SK-N-SH treated with all-trans-retinoic acid at 6 μM for 48 hours (cell line): ENCODE measurements at regions not wholly inside any gene's neighbourhood (a gene's known extent, or its start where the extent isn't known, plus 50 kb on each side); places are given as distances from the start of the nearest gene placed in this dataset.

Experiments
- ATAC-seq: fragments of 200-7000 bp; cut with Tn5 transposase; 3 replicates; pipeline ENCODE4 v1.9.1; 2020; ENCODE audit warnings: mild to moderate bottlenecking, moderate library complexity
- ARNTL ChIP-seq: fragments of 450-650 bp; formaldehyde crosslinking; IDR thresholded peaks from 2 replicates; pipeline ENCODE4 v1.5.0; 2020; ENCODE audit warnings: low read depth, mild to moderate bottlenecking, moderate library complexity, borderline replicate concordance
- BACH2 ChIP-seq: fragments of 250-450 bp; sonication (Bioruptor Pico); IDR thresholded peaks from 2 replicates; pipeline ENCODE4 v1.9.0; 2021; ENCODE audit warnings: mild to moderate bottlenecking, borderline replicate concordance
- CSDC2 ChIP-seq: fragments of 250-450 bp; sonication (Bioruptor Pico); IDR thresholded peaks from 2 replicates; pipeline ENCODE4 v1.5.0; 2020; ENCODE audit warnings: mild to moderate bottlenecking, moderate library complexity
- ESRRG ChIP-seq: fragments of 250-450 bp; sonication (Bioruptor Pico); IDR thresholded peaks from 2 replicates; pipeline ENCODE4 v1.6.1; 2021; ENCODE audit warnings: mild to moderate bottlenecking
- GLIS3 ChIP-seq: fragments of 250-450 bp; sonication (Bioruptor Pico); IDR thresholded peaks from 2 replicates; pipeline ENCODE4 v1.5.0; 2020; ENCODE audit warnings: mild to moderate bottlenecking, moderate library complexity
- ISL1 ChIP-seq: fragments of 250-450 bp; sonication (Bioruptor Pico); IDR thresholded peaks from 2 replicates; pipeline ENCODE4 v2.1.2; 2022; ENCODE audit warnings: mild to moderate bottlenecking, moderate library complexity
- OSR1 ChIP-seq: fragments of 250-450 bp; sonication (Bioruptor Pico); IDR thresholded peaks from 2 replicates; pipeline ENCODE4 v1.8.0; 2022; ENCODE audit warnings: moderate library complexity, mild to moderate bottlenecking, inconsistent platforms
- PPARA ChIP-seq: fragments of 250-450 bp; sonication (Bioruptor Pico); IDR thresholded peaks from 2 replicates; pipeline ENCODE4 v1.5.0; 2020; ENCODE audit warnings: mild to moderate bottlenecking, borderline replicate concordance
- RARB ChIP-seq: fragments of 250-450 bp; sonication (Bioruptor Pico); IDR thresholded peaks from 2 replicates; pipeline ENCODE4 v1.8.0; 2021; ENCODE audit warnings: mild to moderate bottlenecking, moderate library complexity
- SNAI2 ChIP-seq: fragments of 250-450 bp; sonication (Bioruptor Pico); IDR thresholded peaks from 2 replicates; pipeline ENCODE4 v1.5.0; 2020; ENCODE audit warnings: mild to moderate bottlenecking, moderate library complexity
- TCF4 ChIP-seq: fragments of 250-450 bp; sonication (Bioruptor Pico); IDR thresholded peaks from 2 replicates; pipeline ENCODE4 v1.8.0; 2021; ENCODE audit warnings: mild to moderate bottlenecking, moderate library complexity, borderline replicate concordance
- TOX ChIP-seq: fragments of 250-450 bp; sonication (Bioruptor Pico); IDR thresholded peaks from 2 replicates; pipeline ENCODE4 v1.8.0; 2021; ENCODE audit warnings: mild to moderate bottlenecking, moderate library complexity, borderline replicate concordance
- TSHZ2 ChIP-seq: fragments of 250-450 bp; sonication (Bioruptor Pico); IDR thresholded peaks from 2 replicates; pipeline ENCODE4 v1.5.0; 2020; ENCODE audit warnings: mild to moderate bottlenecking, moderate library complexity
- ZC3H10 ChIP-seq: fragments of 250-450 bp; sonication (Bioruptor Pico); IDR thresholded peaks from 2 replicates; pipeline ENCODE4 v1.5.1; 2021; ENCODE audit warnings: mild to moderate bottlenecking, moderate library complexity
- ZFP3 ChIP-seq: fragments of 250-450 bp; sonication (Bioruptor Pico); IDR thresholded peaks from 2 replicates; pipeline ENCODE4 v1.5.0; 2020; ENCODE audit warnings: mild to moderate bottlenecking, moderate library complexity
- ZFP30 ChIP-seq: fragments of 450-650 bp; formaldehyde crosslinking; IDR thresholded peaks from 2 replicates; pipeline ENCODE4 v1.5.0; 2022; ENCODE audit warnings: mild to moderate bottlenecking, moderate library complexity
- ZNF565 ChIP-seq: fragments of 450-650 bp; formaldehyde crosslinking; conservative IDR thresholded peaks from 2 replicates; pipeline ENCODE4 v1.5.0; 2020; ENCODE audit warnings: low read depth, mild to moderate bottlenecking, moderate library complexity
- ZNF70 ChIP-seq: fragments of 450-650 bp; formaldehyde crosslinking; IDR thresholded peaks from 2 replicates; pipeline ENCODE4 v1.5.0; 2020; ENCODE audit warnings: mild to moderate bottlenecking, moderate library complexity
- ZNF8 ChIP-seq: fragments of 450-650 bp; formaldehyde crosslinking; IDR thresholded peaks from 2 replicates; pipeline ENCODE4 v1.5.0; 2020; ENCODE audit warnings: mild to moderate bottlenecking, moderate library complexity
- TF ChIP-seq, protein P1 (sequence below): fragments of 250-450 bp; sonication (Bioruptor Pico); IDR thresholded peaks from 2 replicates; pipeline ENCODE4 v1.5.1; 2021; ENCODE audit warnings: mild to moderate bottlenecking, moderate library complexity
- TF ChIP-seq, protein P2 (sequence below): fragments of 250-450 bp; sonication (Bioruptor Pico); IDR thresholded peaks from 2 replicates; pipeline ENCODE4 v1.8.0; 2020; ENCODE audit warnings: mild to moderate bottlenecking, moderate library complexity, borderline replicate concordance
- TF ChIP-seq, protein P3 (sequence below): fragments of 250-450 bp; sonication (Bioruptor Pico); IDR thresholded peaks from 2 replicates; pipeline ENCODE4 v1.5.1; 2020; ENCODE audit warnings: low read depth, mild to moderate bottlenecking, moderate library complexity
- TF ChIP-seq, protein P4 (sequence below): fragments of 250-450 bp; sonication (Bioruptor Pico); IDR thresholded peaks from 2 replicates; pipeline ENCODE4 v1.8.0; 2021; ENCODE audit warnings: low read depth, mild to moderate bottlenecking, moderate library complexity, borderline replicate concordance

DNA sequence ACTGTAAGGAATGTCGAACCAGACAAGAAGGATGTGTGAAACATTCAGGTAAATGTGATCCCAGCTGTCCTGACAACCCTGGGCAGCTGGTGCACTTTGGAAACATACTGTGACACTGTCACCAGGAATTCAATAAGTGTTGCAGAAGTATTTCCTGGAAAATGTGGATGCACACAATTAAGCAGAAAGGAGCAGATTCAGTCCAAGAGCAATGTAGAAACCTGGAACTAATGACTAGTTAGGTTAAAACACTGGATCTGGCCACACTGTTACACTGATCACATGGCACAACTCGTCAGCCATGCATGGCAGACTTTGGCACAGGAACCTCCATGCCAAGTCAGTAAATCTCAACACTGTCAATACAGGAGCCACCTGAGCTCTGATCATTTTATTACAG is 109.0 kb downstream of the FAM174A start (continued):
- TF ChIP-seq, protein P1, sequence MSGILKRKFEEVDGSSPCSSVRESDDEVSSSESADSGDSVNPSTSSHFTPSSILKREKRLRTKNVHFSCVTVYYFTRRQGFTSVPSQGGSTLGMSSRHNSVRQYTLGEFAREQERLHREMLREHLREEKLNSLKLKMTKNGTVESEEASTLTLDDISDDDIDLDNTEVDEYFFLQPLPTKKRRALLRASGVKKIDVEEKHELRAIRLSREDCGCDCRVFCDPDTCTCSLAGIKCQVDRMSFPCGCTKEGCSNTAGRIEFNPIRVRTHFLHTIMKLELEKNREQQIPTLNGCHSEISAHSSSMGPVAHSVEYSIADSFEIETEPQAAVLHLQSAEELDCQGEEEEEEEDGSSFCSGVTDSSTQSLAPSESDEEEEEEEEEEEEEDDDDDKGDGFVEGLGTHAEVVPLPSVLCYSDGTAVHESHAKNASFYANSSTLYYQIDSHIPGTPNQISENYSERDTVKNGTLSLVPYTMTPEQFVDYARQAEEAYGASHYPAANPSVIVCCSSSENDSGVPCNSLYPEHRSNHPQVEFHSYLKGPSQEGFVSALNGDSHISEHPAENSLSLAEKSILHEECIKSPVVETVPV (CRISPR knock-in tag) = no peak
- no peak for TF ChIP-seq GLIS3 (CRISPR knock-in tag)
- TF ChIP-seq ZC3H10 (CRISPR knock-in tag) = no peak
- no peak for TF ChIP-seq OSR1
- no peak for TF ChIP-seq ZNF8 (CRISPR knock-in tag)

- ATAC-seq = no peak
- TF ChIP-seq, protein P1 (CRISPR knock-in tag) = no peak
- no peak for TF ChIP-seq OSR1
- no peak for TF ChIP-seq ISL1 (CRISPR knock-in tag)
- TF ChIP-seq ZFP30 (CRISPR knock-in tag) = no peak
- TF ChIP-seq ZNF70 = no peak
- TF ChIP-seq CSDC2 (CRISPR knock-in tag) = no peak
- TF ChIP-seq BACH2 (CRISPR knock-in tag) = no peak
- no peak for TF ChIP-seq ESRRG (CRISPR knock-in tag)
- no peak for TF ChIP-seq ARNTL (CRISPR knock-in tag)
- TF ChIP-seq PPARA = no peak
- TF ChIP-seq, protein P2, sequence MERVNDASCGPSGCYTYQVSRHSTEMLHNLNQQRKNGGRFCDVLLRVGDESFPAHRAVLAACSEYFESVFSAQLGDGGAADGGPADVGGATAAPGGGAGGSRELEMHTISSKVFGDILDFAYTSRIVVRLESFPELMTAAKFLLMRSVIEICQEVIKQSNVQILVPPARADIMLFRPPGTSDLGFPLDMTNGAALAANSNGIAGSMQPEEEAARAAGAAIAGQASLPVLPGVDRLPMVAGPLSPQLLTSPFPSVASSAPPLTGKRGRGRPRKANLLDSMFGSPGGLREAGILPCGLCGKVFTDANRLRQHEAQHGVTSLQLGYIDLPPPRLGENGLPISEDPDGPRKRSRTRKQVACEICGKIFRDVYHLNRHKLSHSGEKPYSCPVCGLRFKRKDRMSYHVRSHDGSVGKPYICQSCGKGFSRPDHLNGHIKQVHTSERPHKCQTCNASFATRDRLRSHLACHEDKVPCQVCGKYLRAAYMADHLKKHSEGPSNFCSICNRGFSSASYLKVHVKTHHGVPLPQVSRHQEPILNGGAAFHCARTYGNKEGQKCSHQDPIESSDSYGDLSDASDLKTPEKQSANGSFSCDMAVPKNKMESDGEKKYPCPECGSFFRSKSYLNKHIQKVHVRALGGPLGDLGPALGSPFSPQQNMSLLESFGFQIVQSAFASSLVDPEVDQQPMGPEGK (CRISPR knock-in tag) = no peak
- no peak for TF ChIP-seq TCF4 (CRISPR knock-in tag)
- no peak for TF ChIP-seq SNAI2 (CRISPR knock-in tag)
- TF ChIP-seq, protein P3, sequence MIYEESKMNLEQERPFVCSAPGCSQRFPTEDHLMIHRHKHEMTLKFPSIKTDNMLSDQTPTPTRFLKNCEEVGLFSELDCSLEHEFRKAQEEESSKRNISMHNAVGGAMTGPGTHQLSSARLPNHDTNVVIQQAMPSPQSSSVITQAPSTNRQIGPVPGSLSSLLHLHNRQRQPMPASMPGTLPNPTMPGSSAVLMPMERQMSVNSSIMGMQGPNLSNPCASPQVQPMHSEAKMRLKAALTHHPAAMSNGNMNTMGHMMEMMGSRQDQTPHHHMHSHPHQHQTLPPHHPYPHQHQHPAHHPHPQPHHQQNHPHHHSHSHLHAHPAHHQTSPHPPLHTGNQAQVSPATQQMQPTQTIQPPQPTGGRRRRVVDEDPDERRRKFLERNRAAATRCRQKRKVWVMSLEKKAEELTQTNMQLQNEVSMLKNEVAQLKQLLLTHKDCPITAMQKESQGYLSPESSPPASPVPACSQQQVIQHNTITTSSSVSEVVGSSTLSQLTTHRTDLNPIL (CRISPR knock-in tag) = no peak
- no peak for TF ChIP-seq ZFP3 (CRISPR knock-in tag)
- no peak for TF ChIP-seq ZNF8 (CRISPR knock-in tag)
- TF ChIP-seq RARB (CRISPR knock-in tag) = no peak
- no peak for TF ChIP-seq ZNF565
- no peak for TF ChIP-seq TSHZ2 (CRISPR knock-in tag)
These were observed 109.6 kb downstream of the FAM174A start for GRCh38 chr5:100644776-100645175.

DNA sequence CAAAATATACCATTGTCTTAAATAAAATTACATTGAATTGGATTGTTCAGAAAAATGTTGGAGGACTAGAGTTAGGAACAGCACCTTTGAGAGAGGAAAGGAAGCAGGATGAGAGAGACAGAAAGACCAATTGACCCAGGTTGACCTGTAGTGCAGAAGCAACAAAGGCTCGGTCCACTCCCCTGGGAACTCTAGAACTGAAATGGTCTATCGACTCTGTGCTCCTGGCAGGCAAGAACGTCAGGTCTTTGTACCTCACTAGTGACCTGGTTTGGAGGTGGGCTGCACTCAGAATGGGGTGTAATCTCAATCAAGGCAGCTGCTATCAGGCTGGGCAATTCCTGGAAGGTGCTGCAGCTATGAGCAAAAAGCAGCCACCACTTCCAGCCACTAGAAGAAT is 110.8 kb downstream of the FAM174A start:
- ATAC-seq = no peak
- TF ChIP-seq ZNF565 (no peak), ZNF70 (no peak), TSHZ2 (CRISPR knock-in tag) (no peak), ZFP30 (CRISPR knock-in tag) (no peak), OSR1 (no peak), ZFP3 (CRISPR knock-in tag) (no peak), ESRRG (CRISPR knock-in tag) (no peak), ZC3H10 (CRISPR knock-in tag) (no peak), RARB (CRISPR knock-in tag) (no peak), BACH2 (CRISPR knock-in tag) (no peak), ARNTL (CRISPR knock-in tag) (no peak), TOX (CRISPR knock-in tag) (no peak), PPARA (no peak), ISL1 (CRISPR knock-in tag) (no peak), CSDC2 (CRISPR knock-in tag) (no peak)
- TF ChIP-seq, protein P4, sequence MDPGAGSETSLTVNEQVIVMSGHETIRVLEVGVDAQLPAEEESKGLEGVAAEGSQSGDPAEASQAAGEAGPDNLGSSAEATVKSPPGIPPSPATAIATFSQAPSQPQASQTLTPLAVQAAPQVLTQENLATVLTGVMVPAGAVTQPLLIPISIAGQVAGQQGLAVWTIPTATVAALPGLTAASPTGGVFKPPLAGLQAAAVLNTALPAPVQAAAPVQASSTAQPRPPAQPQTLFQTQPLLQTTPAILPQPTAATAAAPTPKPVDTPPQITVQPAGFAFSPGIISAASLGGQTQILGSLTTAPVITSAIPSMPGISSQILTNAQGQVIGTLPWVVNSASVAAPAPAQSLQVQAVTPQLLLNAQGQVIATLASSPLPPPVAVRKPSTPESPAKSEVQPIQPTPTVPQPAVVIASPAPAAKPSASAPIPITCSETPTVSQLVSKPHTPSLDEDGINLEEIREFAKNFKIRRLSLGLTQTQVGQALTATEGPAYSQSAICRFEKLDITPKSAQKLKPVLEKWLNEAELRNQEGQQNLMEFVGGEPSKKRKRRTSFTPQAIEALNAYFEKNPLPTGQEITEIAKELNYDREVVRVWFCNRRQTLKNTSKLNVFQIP (CRISPR knock-in tag) = no peak
